ENCODE measurements at regions not wholly inside any gene's neighbourhood (a gene's known extent, or its start where the extent isn't known, plus 50 kb on each side); places are given as distances from the start of the nearest gene placed in this dataset.
A peak's percentile ranks its signal among the peaks of the same experiment; 100 is the strongest.

GRCh38 chr14:65872536-65872935 lies 460.0 kb downstream of the FUT8 start:
- DNase-seq (ENCODE audit: low spot score) = no peak

GRCh38 chr14:65877166-65877565 lies 464.6 kb downstream of the FUT8 start:
- DNase-seq (ENCODE audit: low spot score) (no peak), FAIRE-seq (peak; percentile 96)

More at GRCh38 chr14:65872536-65872935, 460.0 kb downstream of the FUT8 start:
- FAIRE-seq = no peak

- no peak for FAIRE-seq
Measured at GRCh38 chr14:65877624-65878023, 465.1 kb downstream of the FUT8 start.

GRCh38 chr14:65878586-65878985 lies 466.1 kb downstream of the FUT8 start:
- FAIRE-seq = no peak
- no peak for DNase-seq (ENCODE audit: low spot score)

More at GRCh38 chr14:65877624-65878023, 465.1 kb downstream of the FUT8 start:
- no peak for DNase-seq (ENCODE audit: low spot score)

GRCh38 chr14:65879248-65880009 lies 466.9 kb downstream of the FUT8 start:
- DNase-seq (ENCODE audit: low spot score) (peak; percentile 53), FAIRE-seq (peak; percentile 86)

GRCh38 chr14:65880507-65880906 lies 468.0 kb downstream of the FUT8 start:
- DNase-seq (ENCODE audit: low spot score) (no peak), FAIRE-seq (no peak)

GRCh38 chr14:65881642-65882041 lies 469.1 kb downstream of the FUT8 start:
- no peak for DNase-seq (ENCODE audit: low spot score)
- FAIRE-seq = peak; percentile 53

- no peak for FAIRE-seq
- no peak for DNase-seq (ENCODE audit: low spot score)
Measured at GRCh38 chr14:65888677-65889076, 476.1 kb downstream of the FUT8 start.

- DNase-seq (ENCODE audit: low spot score) (no peak), FAIRE-seq (peak; percentile 27)
Measured at GRCh38 chr14:65892315-65892714, 479.8 kb downstream of the FUT8 start.

GRCh38 chr14:65900164-65900563 lies 487.6 kb downstream of the FUT8 start:
- FAIRE-seq (peak; percentile 37), DNase-seq (ENCODE audit: low spot score) (no peak)

GRCh38 chr14:65901595-65901994 lies 489.1 kb downstream of the FUT8 start:
- DNase-seq (ENCODE audit: low spot score) = no peak
- FAIRE-seq = peak; percentile 72

GRCh38 chr14:65904988-65905387 lies 492.5 kb downstream of the FUT8 start:
- FAIRE-seq (peak; percentile 17), DNase-seq (ENCODE audit: low spot score) (no peak)

GRCh38 chr14:65906344-65906743 lies 493.8 kb downstream of the FUT8 start:
- FAIRE-seq (peak; percentile 95), DNase-seq (ENCODE audit: low spot score) (no peak)

GRCh38 chr14:65906948-65907347 lies 494.4 kb downstream of the FUT8 start:
- FAIRE-seq = peak; percentile 23
- no peak for DNase-seq (ENCODE audit: low spot score)

- peak; percentile 35 for FAIRE-seq
- peak; percentile 53 for DNase-seq (ENCODE audit: low spot score)
Measured at GRCh38 chr14:65910108-65910786, 497.7 kb downstream of the FUT8 start.

- DNase-seq (ENCODE audit: low spot score) (no peak), FAIRE-seq (no peak)
Measured at GRCh38 chr14:65915125-65915524, 502.6 kb downstream of the FUT8 start.

- FAIRE-seq = peak; percentile 44
Measured at GRCh38 chr14:65916055-65916454, 503.5 kb downstream of the FUT8 start.

GRCh38 chr14:65920996-65921395 lies 508.5 kb downstream of the FUT8 start:
- DNase-seq (ENCODE audit: low spot score) (no peak), FAIRE-seq (no peak)

More at GRCh38 chr14:65916055-65916454, 503.5 kb downstream of the FUT8 start:
- DNase-seq (ENCODE audit: low spot score) = no peak

GRCh38 chr14:65922142-65922541 lies 509.6 kb downstream of the FUT8 start:
- FAIRE-seq (no peak), DNase-seq (ENCODE audit: low spot score) (no peak)

GRCh38 chr14:65926504-65926903 lies 514.0 kb downstream of the FUT8 start:
- FAIRE-seq = no peak
- DNase-seq (ENCODE audit: low spot score) = no peak

GRCh38 chr14:65926935-65927700 lies 514.6 kb downstream of the FUT8 start:
- no peak for DNase-seq (ENCODE audit: low spot score)
- no peak for FAIRE-seq

GRCh38 chr14:65927931-65928356 lies 515.4 kb downstream of the FUT8 start:
- peak; percentile 20 for FAIRE-seq
- no peak for DNase-seq (ENCODE audit: low spot score)

Measured in urothelium cell line (cell line).